K562 (cell line): ENCODE measurements at regions not wholly inside any gene's neighbourhood (a gene's known extent, or its start where the extent isn't known, plus 50 kb on each side); places are given as distances from the start of the nearest gene placed in this dataset.

ENCODE experiments used
- ATAC-seq: fragments of 200-7000 bp; cut with Tn5 transposase; 3 replicates; pipeline ENCODE4 v1.9.1; 2020; ENCODE audit warnings: moderate library complexity
- BruUV-seq: library from RNA; stranded (reverse); fragments of 400-500 nt; replicated peaks from 2 replicates; lab custom pipeline; 2021; lab: Mats Ljungman, UMichigan
- CTCF ChIA-PET: fragments of 300-600 bp; formaldehyde crosslinking; extraction: SDS; loops from one replicate; lab custom pipeline; 2021; ENCODE audit warnings: low intra/inter-chr PET ratio; lab: Yijun Ruan, JAX
- POLR2A ChIA-PET: fragments of 300-600, 350-650 bp; sonication (Branson Sonifier 250); formaldehyde crosslinking; extraction: SDS; loops from one replicate; lab custom pipeline; 2021; ENCODE audit warnings: antibody characterized with exemption, inconsistent platforms; lab: Yijun Ruan, JAX
- DNase-seq, 4 experiments: peaks; one replicate each; pipeline versions ENCODE4 v3.0.0 to v3.0.0-alpha.2; 2011 to 2018; ENCODE audit warnings: low spot score in 3 of 4, mixed read lengths in 3 of 4; ENCODE audit errors: extremely low read depth in 1 of 4
- FAIRE-seq: peaks from 2 replicates; lab custom pipeline; 2011; peaks lifted over from hg19 to GRCh38; lab: Jason Lieb, UNC
- H2AFZ ChIP-seq: 2 replicates; pipeline ENCODE4 v1.6.0; 2011; ENCODE audit warnings: low read depth, low read length, control low read depth, inconsistent platforms
- H3K27ac ChIP-seq: fragments of 200-600 bp; 3 replicates; pipeline ENCODE4 v1.8.0; 2011; ENCODE audit warnings: low read depth, mild to moderate bottlenecking, control low read depth, inconsistent platforms, low read length, moderate library complexity, mixed read lengths; ENCODE audit errors: extremely low read depth
- H3K27me3 ChIP-seq, 2 experiments: fragments of 300-600 bp in 1 of 2; 2 replicates in 1 of 2; 3 replicates in 1 of 2; pipeline versions ENCODE4 v1.6.0 to v1.8.0; 2011; ENCODE audit warnings: inconsistent platforms in 2 of 2, low read length in 2 of 2, mild to moderate bottlenecking in 1 of 2, mixed read lengths in 1 of 2, moderate library complexity in 1 of 2; ENCODE audit not compliant: control insufficient read depth in 2 of 2, insufficient read depth in 2 of 2
- H3K36me3 ChIP-seq: fragments of 300-600 bp; 3 replicates; pipeline ENCODE4 v1.8.0; 2011; ENCODE audit warnings: mild to moderate bottlenecking, low read length, inconsistent platforms; ENCODE audit not compliant: control insufficient read depth, insufficient read depth
- H3K4me1 ChIP-seq, 2 experiments: fragments of 200-600 bp in 1 of 2; replicated peaks in 1 of 2; 2 replicates in 1 of 2; 3 replicates in 1 of 2; pipeline versions ENCODE4 v1.5.1 to v1.8.0; 2011; ENCODE audit warnings: inconsistent platforms in 2 of 2, low read length in 2 of 2, mild to moderate bottlenecking in 1 of 2, mixed read lengths in 1 of 2, moderate library complexity in 1 of 2; ENCODE audit not compliant: control insufficient read depth in 2 of 2, insufficient read depth in 2 of 2
- H3K4me2 ChIP-seq: 2 replicates; pipeline ENCODE4 v1.6.1; 2011; ENCODE audit warnings: low read length, control low read depth, inconsistent platforms, mixed read lengths; ENCODE audit not compliant: insufficient read depth
- H3K4me3 ChIP-seq: fragments of 200-600 bp; sonication (generic), shearing (Covaris generic); 2 replicates; pipeline ENCODE4 v1.5.1; 2016; ENCODE audit warnings: control low read depth, inconsistent platforms
- H3K79me2 ChIP-seq: fragments of 200-600 bp; 3 replicates; pipeline ENCODE4 v1.8.0; 2011; ENCODE audit warnings: low read length, inconsistent platforms; ENCODE audit not compliant: control insufficient read depth, insufficient read depth
- H3K9ac ChIP-seq, 2 experiments: 2 replicates each; pipeline versions ENCODE4 v1.6.0 to v1.6.1; 2011; ENCODE audit warnings: low read depth in 2 of 2, low read length in 2 of 2, control low read depth in 1 of 2, inconsistent platforms in 1 of 2, mild to moderate bottlenecking in 1 of 2, mixed read lengths in 1 of 2; ENCODE audit not compliant: insufficient read depth in 1 of 2
- H3K9me1 ChIP-seq: one replicate; pipeline ENCODE4 v1.6.0; 2011; ENCODE audit warnings: inconsistent platforms, mild to moderate bottlenecking, low read length, moderate library complexity; ENCODE audit not compliant: control insufficient read depth, insufficient read depth
- H3K9me3 ChIP-seq: replicated peaks from 2 replicates; pipeline ENCODE4 v1.5.1; 2011; ENCODE audit warnings: low read depth, low read length, inconsistent platforms; ENCODE audit not compliant: control insufficient read depth, insufficient read depth
- H4K20me1 ChIP-seq: replicated peaks from 2 replicates; pipeline ENCODE4 v1.6.1; 2011; ENCODE audit warnings: low read length, inconsistent platforms, mixed read lengths; ENCODE audit not compliant: control insufficient read depth, insufficient read depth
- GATA2 ChIP-seq: sonication (generic); formaldehyde crosslinking; IDR thresholded peaks from 2 replicates; pipeline ENCODE4 v1.4.0; 2020; ENCODE audit warnings: mild to moderate bottlenecking, missing genetic modification reagents
- KDM2B ChIP-seq: fragments of 250-450 bp; sonication (Bioruptor Pico); IDR thresholded peaks from 2 replicates; pipeline ENCODE4 v1.8.0; 2021; ENCODE audit warnings: mild to moderate bottlenecking, moderate library complexity
- MGA ChIP-seq: fragments of 450-650 bp; IDR thresholded peaks from 2 replicates; pipeline ENCODE4 v1.6.1; 2016; ENCODE audit warnings: mild to moderate bottlenecking, moderate library complexity
- THRAP3 ChIP-seq: fragments of 450-650 bp; IDR thresholded peaks from 2 replicates; pipeline ENCODE4 v1.6.1; 2016; ENCODE audit warnings: mild to moderate bottlenecking, inconsistent platforms, borderline replicate concordance
- ZC3H8 ChIP-seq: fragments of 450-650 bp; IDR thresholded peaks from 2 replicates; pipeline ENCODE4 v1.6.1; 2017
- ZNF551 ChIP-seq: fragments of 250-450 bp; sonication (Bioruptor Pico); IDR thresholded peaks from 2 replicates; pipeline ENCODE4 v1.5.0; 2021; ENCODE audit warnings: mild to moderate bottlenecking, moderate library complexity
- WGBS: fragments of 100-300 bp; shearing (Covaris generic); methylation state at CpG from one replicate; pipeline ENCODE4 v1.1.6; 2016; ENCODE audit warnings: low coverage, mixed read lengths; ENCODE audit not compliant: insufficient coverage; ENCODE audit errors: missing lambda C conversion rate; 5-methylcytosine and 5-hydroxymethylcytosine counted together
- in situ Hi-C: fragments of 300-500 bp; cut with MboI; formaldehyde crosslinking; loops from 4 replicates; pipeline ENCODE4 v1.15.0; 2018; ENCODE audit warnings: inconsistent platforms, mixed read lengths
- intact Hi-C: fragments of 100-400 bp; cut with micrococcal nuclease; formaldehyde crosslinking; loops from 2 replicates; pipeline ENCODE4 v1.14.2; 2022

GRCh38 chr4:14335872-14336271, 666.4 kb upstream of the CPEB2 start:
- H3K4me3 ChIP-seq, result no peak overlapping the region
- H4K20me1 ChIP-seq, result no peaks in the 10 kb centered on the region
- no peak for TF ChIP-seq ZC3H8
- no peaks in the 10 kb centered on the region for H3K36me3 ChIP-seq
- no TSS peak for BruUV-seq
- no peak overlapping the region for H3K9ac ChIP-seq
- H3K4me2 ChIP-seq, result no peak overlapping the region
- 0 out of 2 replicates have a peak, but pooled peaks cover 2% of the 10 kb centered on the region for H3K9me3 ChIP-seq
- in situ Hi-C loops, result no loop called here
- DNase-seq (no peak), ATAC-seq (no peak), FAIRE-seq (no peak)
- CTCF ChIA-PET, result no interaction called here
- H3K4me1 ChIP-seq, result no peaks in the 10 kb centered on the region
- no peak overlapping the region for H3K27ac ChIP-seq
- intact Hi-C loops, result no loop called here
- no peak overlapping the region for H2AFZ ChIP-seq
- no peaks in the 10 kb centered on the region for H3K9me1 ChIP-seq
- 4% methylated on average over 3 of the region's 3 CpGs for WGBS
- H3K27me3 ChIP-seq, result no peaks in the 10 kb centered on the region
- POLR2A ChIA-PET, result no interaction called here
- no peaks in the 10 kb centered on the region for H3K79me2 ChIP-seq

- Histone ChIP-seq H3K27ac (no peak overlapping the region), H3K4me1 (no peaks in the 10 kb centered on the region), H4K20me1 (no peaks in the 10 kb centered on the region), H3K27me3 (no peaks in the 10 kb centered on the region), H3K9me1 (no peaks in the 10 kb centered on the region), H3K79me2 (no peaks in the 10 kb centered on the region), H3K9ac (no peak overlapping the region), H3K36me3 (no peaks in the 10 kb centered on the region), H3K4me2 (no peak overlapping the region), H3K9me3 (0 out of 2 replicates have a peak, but pooled peaks cover 2% of the 10 kb centered on the region), H3K4me3 (no peak overlapping the region), H2AFZ (no peak overlapping the region)
- FAIRE-seq, result no peak
- no peak for DNase-seq
- ChIA-PET CTCF (no interaction called here), POLR2A (no interaction called here)
- in situ Hi-C loops, result no loop called here
- ATAC-seq, result no peak
- 0% methylated on average over 2 of the region's 2 CpGs for WGBS
- intact Hi-C loops, result no loop called here
- no TSS peak for BruUV-seq
- TF ChIP-seq GATA2 (CRISPR knock-in tag), result no peak
- no peak for TF ChIP-seq THRAP3
- TF ChIP-seq MGA, result no peak
- TF ChIP-seq ZNF551, result no peak
- TF ChIP-seq KDM2B (CRISPR knock-in tag), result no peak
These were observed 665.6 kb upstream of the CPEB2 start for GRCh38 chr4:14336656-14337055.
